OCI-LY7 (cell line): ENCODE measurements at regions not wholly inside any gene's neighbourhood (a gene's known extent, or its start where the extent isn't known, plus 50 kb on each side); places are given as distances from the start of the nearest gene placed in this dataset.

Source experiments
- CTCF ChIP-seq: fragments of 200-600 bp; sonication (generic); conservative IDR thresholded peaks from 2 replicates; pipeline ENCODE4 v1.5.1; 2014; ENCODE audit warnings: mild to moderate bottlenecking, antibody characterized with exemption, low read length, moderate library complexity, mixed read lengths
- EZH2phosphoT487 ChIP-seq: fragments of 200-600 bp; sonication (generic); IDR thresholded peaks from 2 replicates; pipeline ENCODE4 v1.6.1; 2018; ENCODE audit warnings: low read depth, borderline replicate concordance, mild to moderate bottlenecking, mixed run types, antibody characterized with exemption, low read length, moderate library complexity, mixed read lengths

GRCh38 chr6:139533171-139533570 lies 158.7 kb upstream of the CITED2 start:
- TF ChIP-seq CTCF: no peak
- no peak for TF ChIP-seq EZH2phosphoT487
